Mammary epithelial cell (primary cell): ENCODE measurements at regions not wholly inside any gene's neighbourhood (a gene's known extent, or its start where the extent isn't known, plus 50 kb on each side); places are given as distances from the start of the nearest gene placed in this dataset.

ENCODE experiments used
- EZH2 ChIP-seq: IDR thresholded peaks from 2 replicates; pipeline ENCODE4 v1.6.1; 2012; ENCODE audit warnings: low read length, inconsistent platforms, borderline replicate concordance
- TF ChIP-seq, protein P1 (sequence below), 2 donors: IDR thresholded peaks in 1 of 2; conservative IDR thresholded peaks in 1 of 2; 2 replicates each; pipeline ENCODE4 v1.5.1; 2011 to 2012; ENCODE audit warnings: inconsistent platforms in 2 of 2, low read length in 2 of 2, mild to moderate bottlenecking in 2 of 2, control low read depth in 1 of 2, low read depth in 1 of 2; ENCODE audit not compliant: insufficient read depth in 1 of 2; ENCODE audit errors: extremely low read depth in 1 of 2

DNA sequence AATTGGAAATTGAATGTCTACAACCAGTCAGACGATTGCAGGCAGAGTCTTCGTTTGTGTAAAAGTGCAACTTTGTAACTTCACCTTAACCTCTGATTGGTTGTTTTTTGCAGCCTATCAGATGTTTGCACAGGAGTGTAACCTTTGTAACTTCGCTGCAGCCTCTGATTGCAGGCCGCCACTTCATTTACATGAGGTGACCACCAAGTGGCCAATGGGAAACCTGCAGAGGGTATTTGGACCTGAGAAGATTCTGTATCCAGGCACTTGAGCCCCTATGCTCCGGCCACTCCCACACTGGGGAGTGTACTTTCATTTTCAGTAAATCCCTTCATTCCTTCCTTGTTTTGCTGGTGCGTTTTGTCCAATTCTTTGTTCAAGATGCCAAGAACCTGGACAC, 68.1 kb upstream of the PFN2 start:
- TF ChIP-seq, protein P1, sequence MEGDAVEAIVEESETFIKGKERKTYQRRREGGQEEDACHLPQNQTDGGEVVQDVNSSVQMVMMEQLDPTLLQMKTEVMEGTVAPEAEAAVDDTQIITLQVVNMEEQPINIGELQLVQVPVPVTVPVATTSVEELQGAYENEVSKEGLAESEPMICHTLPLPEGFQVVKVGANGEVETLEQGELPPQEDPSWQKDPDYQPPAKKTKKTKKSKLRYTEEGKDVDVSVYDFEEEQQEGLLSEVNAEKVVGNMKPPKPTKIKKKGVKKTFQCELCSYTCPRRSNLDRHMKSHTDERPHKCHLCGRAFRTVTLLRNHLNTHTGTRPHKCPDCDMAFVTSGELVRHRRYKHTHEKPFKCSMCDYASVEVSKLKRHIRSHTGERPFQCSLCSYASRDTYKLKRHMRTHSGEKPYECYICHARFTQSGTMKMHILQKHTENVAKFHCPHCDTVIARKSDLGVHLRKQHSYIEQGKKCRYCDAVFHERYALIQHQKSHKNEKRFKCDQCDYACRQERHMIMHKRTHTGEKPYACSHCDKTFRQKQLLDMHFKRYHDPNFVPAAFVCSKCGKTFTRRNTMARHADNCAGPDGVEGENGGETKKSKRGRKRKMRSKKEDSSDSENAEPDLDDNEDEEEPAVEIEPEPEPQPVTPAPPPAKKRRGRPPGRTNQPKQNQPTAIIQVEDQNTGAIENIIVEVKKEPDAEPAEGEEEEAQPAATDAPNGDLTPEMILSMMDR (conservative IDR thresholded peaks at IDR 0.05 in 1 of 2, IDR thresholded peaks at IDR 0.05 in 1 of 2; ENCODE audit: extremely low read depth in 1 of 2, insufficient read depth in 1 of 2, low read depth in 1 of 2, low read length in 2 of 2), result no peak
- no peak for TF ChIP-seq EZH2
